ENCODE measurements at regions not wholly inside any gene's neighbourhood (a gene's known extent, or its start where the extent isn't known, plus 50 kb on each side); places are given as distances from the start of the nearest gene placed in this dataset.

DNA sequence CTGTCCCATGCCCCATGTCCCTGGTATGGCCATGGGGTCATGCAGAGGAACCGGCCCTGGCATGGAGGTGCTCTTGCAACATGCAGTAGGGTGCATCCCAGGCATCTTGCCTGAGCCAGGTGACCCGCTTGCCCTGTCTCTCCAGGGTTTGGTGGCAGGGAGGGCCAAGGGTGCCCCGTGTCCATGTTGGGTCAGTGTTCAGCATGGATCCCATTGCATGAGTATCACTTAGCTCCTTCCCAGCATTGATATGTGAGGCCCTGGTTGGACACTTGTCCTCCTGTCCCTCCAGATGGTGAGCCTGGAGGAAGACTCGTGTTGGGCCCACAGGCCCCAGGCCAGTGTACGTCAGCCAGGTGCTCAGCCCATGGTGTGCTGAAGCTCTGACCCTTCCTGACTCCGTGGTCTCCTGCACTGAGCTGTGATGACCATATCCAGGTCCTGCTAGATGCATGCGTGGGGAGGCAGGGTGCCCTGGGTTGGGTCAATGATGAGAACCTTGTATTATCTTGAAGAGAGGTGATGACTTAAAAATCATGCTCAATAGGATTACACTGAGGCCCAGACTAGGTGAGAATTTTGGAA, 205.0 kb downstream of the UBE3A start:
- in situ Hi-C loops (cut with MboI; ENCODE audit: low pct_unique_long_range_greater_than_20kb, low sequenced_read_pairs, unreplicated experiment) = no loop called here
- TF ChIP-seq, protein P1, sequence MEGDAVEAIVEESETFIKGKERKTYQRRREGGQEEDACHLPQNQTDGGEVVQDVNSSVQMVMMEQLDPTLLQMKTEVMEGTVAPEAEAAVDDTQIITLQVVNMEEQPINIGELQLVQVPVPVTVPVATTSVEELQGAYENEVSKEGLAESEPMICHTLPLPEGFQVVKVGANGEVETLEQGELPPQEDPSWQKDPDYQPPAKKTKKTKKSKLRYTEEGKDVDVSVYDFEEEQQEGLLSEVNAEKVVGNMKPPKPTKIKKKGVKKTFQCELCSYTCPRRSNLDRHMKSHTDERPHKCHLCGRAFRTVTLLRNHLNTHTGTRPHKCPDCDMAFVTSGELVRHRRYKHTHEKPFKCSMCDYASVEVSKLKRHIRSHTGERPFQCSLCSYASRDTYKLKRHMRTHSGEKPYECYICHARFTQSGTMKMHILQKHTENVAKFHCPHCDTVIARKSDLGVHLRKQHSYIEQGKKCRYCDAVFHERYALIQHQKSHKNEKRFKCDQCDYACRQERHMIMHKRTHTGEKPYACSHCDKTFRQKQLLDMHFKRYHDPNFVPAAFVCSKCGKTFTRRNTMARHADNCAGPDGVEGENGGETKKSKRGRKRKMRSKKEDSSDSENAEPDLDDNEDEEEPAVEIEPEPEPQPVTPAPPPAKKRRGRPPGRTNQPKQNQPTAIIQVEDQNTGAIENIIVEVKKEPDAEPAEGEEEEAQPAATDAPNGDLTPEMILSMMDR (IDR thresholded peaks at IDR 0.05; ENCODE audit: extremely low read depth, insufficient read depth, missing control alignments) = no peak
- DNase-seq (ENCODE audit: low spot score) = no peak

DNA sequence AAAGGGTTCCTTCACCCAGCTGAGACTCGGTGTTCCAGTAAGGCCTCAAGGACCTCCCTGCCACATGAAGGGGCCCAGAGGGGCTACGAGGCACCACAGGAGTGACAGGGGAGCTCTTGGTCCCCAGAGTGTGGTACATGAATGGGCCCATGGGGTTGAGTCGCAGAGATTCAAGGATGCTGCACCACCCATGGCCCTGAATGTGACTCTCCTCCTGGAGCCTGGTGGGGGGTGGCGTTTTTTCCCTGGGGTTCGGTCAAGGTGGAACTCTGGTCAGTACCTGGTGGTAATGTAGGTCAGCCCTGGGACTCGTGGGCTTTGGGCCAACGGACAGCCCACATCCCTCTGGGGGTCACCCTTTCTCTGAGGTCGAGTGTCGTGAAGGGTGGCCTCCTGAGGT, 204.0 kb downstream of the UBE3A start:
- in situ Hi-C loops (cut with MboI; ENCODE audit: low pct_unique_long_range_greater_than_20kb, low sequenced_read_pairs, unreplicated experiment) = no loop called here
- no peak for DNase-seq (ENCODE audit: low spot score)

DNA sequence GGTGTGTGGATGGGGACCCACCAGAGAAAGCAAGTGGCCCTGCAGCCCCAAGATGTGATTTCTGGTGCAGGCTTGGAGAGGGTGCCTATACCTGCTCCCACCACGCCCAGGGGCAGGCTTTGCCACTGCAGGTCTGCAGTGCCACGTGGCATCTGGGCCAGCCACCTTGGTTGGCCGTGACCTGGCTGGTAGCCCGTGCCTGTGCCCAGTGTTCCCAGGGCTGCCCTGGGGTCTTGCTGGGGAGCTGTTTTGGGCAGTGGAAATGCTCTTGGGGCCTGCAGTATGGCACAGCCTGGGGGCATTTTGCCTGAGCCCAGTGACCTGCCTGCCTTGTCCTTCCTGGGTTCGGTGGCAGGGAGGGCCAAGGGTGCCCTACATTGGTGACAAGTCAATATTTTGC, 203.4 kb downstream of the UBE3A start:
- DNase-seq (ENCODE audit: low spot score) = no peak
- in situ Hi-C loops (cut with MboI; ENCODE audit: low pct_unique_long_range_greater_than_20kb, low sequenced_read_pairs, unreplicated experiment) = no loop called here
- TF ChIP-seq, protein P1 (IDR thresholded peaks at IDR 0.05; ENCODE audit: extremely low read depth, insufficient read depth, missing control alignments) = no peak

More for the DNA sequence above, 204.0 kb downstream of the UBE3A start:
- TF ChIP-seq, protein P1 (IDR thresholded peaks at IDR 0.05; ENCODE audit: extremely low read depth, insufficient read depth, missing control alignments) = no peak

DNA sequence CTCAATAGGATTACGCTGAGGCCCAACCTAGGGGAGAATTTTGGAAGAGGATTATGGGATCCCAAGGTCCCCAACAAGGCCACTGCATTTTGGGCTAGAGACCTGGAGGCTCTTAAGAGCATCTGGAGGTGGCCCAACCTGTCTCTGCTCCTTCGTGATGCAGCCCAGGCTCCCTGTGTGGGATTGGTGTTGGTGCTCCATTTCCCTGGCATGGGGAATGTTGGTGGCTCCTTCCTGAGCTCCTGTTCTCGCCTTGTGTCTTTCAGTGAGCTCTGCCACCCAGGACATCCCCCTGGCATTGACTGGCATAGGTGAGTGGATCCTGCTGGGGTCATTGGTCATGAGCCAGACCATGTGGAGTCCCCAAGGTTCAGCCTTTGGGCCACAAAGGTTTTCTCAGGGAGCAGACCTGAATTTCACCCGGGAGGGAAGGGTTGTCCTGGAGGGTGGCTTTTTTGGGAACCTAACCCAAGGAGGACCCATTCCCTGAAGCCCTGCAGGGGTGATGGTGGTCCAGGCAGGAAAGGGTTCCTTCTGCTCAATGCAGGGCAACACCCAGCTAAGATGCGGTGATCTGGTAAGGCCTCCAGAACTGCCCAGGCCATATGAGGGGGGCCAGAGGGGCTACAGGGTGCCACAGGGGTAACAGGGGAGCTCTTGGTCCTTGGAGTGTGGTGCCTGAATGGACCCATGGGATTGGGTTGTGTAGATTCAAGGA, 202.5 kb downstream of the UBE3A start:
- in situ Hi-C loops (cut with MboI; ENCODE audit: low pct_unique_long_range_greater_than_20kb, low sequenced_read_pairs, unreplicated experiment) = no loop called here
- no peak for DNase-seq (ENCODE audit: low spot score)
- TF ChIP-seq, protein P1 (IDR thresholded peaks at IDR 0.05; ENCODE audit: extremely low read depth, insufficient read depth, missing control alignments) = no peak

- in situ Hi-C loops (cut with MboI; ENCODE audit: low pct_unique_long_range_greater_than_20kb, low sequenced_read_pairs, unreplicated experiment) = no loop called here
- TF ChIP-seq, protein P1 (IDR thresholded peaks at IDR 0.05; ENCODE audit: extremely low read depth, insufficient read depth, missing control alignments) = no peak
- no peak for DNase-seq (ENCODE audit: low spot score)
Observed at GRCh38 chr15:25236861-25237155, 202.0 kb downstream of the UBE3A start.

DNA sequence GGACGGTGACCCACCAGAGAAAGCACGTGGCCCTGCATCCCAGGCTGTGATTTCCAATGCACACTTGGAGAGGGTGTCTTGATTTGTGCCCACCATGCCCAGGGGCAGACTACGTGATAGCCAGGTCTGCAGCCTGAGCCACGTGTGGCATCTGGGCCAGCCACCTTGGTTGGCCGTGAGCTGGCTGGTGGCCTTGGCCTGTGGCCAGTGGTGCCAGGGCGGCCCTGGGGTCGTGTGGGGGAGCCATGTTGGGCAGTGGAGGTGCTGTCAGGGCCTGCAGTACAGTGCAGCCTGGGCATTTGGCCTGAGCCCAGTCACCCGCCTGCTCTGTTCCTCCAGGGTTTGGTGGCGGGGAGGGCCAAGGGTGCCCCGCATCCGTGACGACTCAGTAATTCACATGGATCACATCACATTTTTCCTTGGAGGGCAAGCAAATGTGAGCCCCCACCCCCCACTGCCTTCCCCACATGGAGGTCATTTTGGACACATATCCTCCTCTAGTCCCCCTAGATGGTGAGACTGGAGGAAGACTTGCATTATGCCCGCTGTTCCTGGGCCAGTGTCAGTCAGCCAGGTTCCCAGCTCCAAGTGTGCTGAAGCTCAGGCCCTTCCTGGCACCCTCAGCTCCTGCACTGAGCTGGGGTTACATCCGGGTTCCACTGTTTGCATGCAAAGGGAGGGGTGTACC, 201.4 kb downstream of the UBE3A start:
- DNase-seq (ENCODE audit: low spot score) = no peak
- TF ChIP-seq, protein P1 (IDR thresholded peaks at IDR 0.05; ENCODE audit: extremely low read depth, insufficient read depth, missing control alignments) = no peak
- in situ Hi-C loops (cut with MboI; ENCODE audit: low pct_unique_long_range_greater_than_20kb, low sequenced_read_pairs, unreplicated experiment) = no loop called here

Measured in GM13977 (cell line).